H1 (cell line): ENCODE measurements at regions not wholly inside any gene's neighbourhood (a gene's known extent, or its start where the extent isn't known, plus 50 kb on each side); places are given as distances from the start of the nearest gene placed in this dataset.

Experiments used
- ATF3 ChIP-seq: IDR thresholded peaks from 2 replicates; pipeline ENCODE4 v1.6.1; 2011; ENCODE audit warnings: low read depth, mild to moderate bottlenecking, low read length; ENCODE audit not compliant: insufficient read depth
- NRF1 ChIP-seq: IDR thresholded peaks from 2 replicates; pipeline ENCODE4 v1.6.1; 2011; ENCODE audit warnings: mild to moderate bottlenecking, low read depth, low read length, improper control_type of control experiment
- POLR2A ChIP-seq, 2 experiments: IDR thresholded peaks; 1 replicate in 1 of 2; 2 replicates in 1 of 2; pipeline ENCODE4 v1.6.1; 2011; ENCODE audit warnings: low read depth in 2 of 2, low read length in 2 of 2, mild to moderate bottlenecking in 2 of 2; ENCODE audit errors: control extremely low read depth in 1 of 2
- POU5F1 ChIP-seq: IDR thresholded peaks from 2 replicates; pipeline ENCODE4 v1.6.1; 2011; ENCODE audit warnings: low read depth, mild to moderate bottlenecking, low read length, moderate library complexity

DNA sequence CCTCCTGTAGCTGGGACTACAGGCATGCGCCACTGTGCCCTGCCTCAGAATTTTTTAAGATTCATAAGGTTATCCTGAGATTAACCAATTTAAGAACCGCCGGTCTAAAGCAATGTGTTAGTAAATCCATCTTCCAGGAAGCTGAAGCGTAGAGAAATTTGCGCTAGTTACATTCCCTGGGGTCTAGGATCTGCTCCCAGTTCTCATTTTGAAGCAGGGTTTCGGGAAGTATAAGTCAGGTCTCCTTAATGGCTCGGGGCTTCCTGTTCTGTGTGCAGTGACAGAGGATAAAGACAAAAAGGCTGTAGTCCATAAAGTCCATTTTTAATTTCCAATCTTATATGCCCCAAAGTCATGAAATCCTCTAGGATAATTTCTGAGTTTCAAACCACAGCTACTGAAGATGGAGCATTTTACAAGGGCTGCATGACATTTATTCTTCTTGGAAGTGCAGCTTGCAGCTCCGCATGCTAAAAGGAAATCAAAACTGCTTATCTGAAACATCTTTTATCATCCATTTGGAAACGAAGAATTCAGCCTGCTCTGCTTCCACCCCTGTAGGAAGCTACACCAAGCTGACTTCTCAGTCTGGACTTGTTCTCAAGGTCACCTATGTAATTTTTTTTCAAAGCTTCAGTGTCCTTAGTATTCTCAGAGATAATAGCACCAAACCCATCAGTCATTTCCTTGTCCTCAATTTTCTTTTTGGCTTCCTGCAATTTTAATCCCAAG, 326.1 kb downstream of the PRL start:
- TF ChIP-seq POLR2A (IDR thresholded peaks at IDR 0.05; ENCODE audit: control extremely low read depth in 1 of 2, low read depth in 2 of 2, low read length in 2 of 2) (no peak), ATF3 (no peak), POU5F1 (no peak), NRF1 (no peak)
